Fibroblast of skin of right biceps (primary cell): ENCODE measurements at regions not wholly inside any gene's neighbourhood (a gene's known extent, or its start where the extent isn't known, plus 50 kb on each side); places are given as distances from the start of the nearest gene placed in this dataset.
A peak's percentile ranks its signal among the peaks of the same experiment; 100 is the strongest.

Source experiments
- DNase-seq: peaks from one replicate; pipeline ENCODE4 v3.0.0-alpha.2; 2013

GRCh38 chr13:31048521-31048920 lies 113.2 kb downstream of the HSPH1 start:
- peak; percentile 30 for DNase-seq

GRCh38 chr13:31046711-31047279 lies 114.3 kb downstream of the TEX26 start:
- peak; percentile 46 for DNase-seq

- DNase-seq = peak; percentile 94
Measured at GRCh38 chr13:31045286-31046081, 113.0 kb downstream of the TEX26 start.

GRCh38 chr13:31044364-31045285 lies 112.2 kb downstream of the TEX26 start:
- DNase-seq = peak; percentile 80

- no peak for DNase-seq
Measured at GRCh38 chr13:31043957-31044356, 111.5 kb downstream of the TEX26 start.

GRCh38 chr13:31042481-31043165 lies 110.2 kb downstream of the TEX26 start:
- no peak for DNase-seq

- no peak for DNase-seq
Measured at GRCh38 chr13:31042049-31042448, 109.6 kb downstream of the TEX26 start.

- peak; percentile 71 for DNase-seq
Measured at GRCh38 chr13:31038834-31039552, 106.5 kb downstream of the TEX26 start.

GRCh38 chr13:31037874-31038500 lies 105.5 kb downstream of the TEX26 start:
- DNase-seq = no peak

- no peak for DNase-seq
Measured at GRCh38 chr13:31036731-31037695, 104.6 kb downstream of the TEX26 start.

GRCh38 chr13:31035185-31035965 lies 102.9 kb downstream of the TEX26 start:
- DNase-seq = peak; percentile 78

GRCh38 chr13:31032528-31033113 lies 100.2 kb downstream of the TEX26 start:
- DNase-seq = no peak

GRCh38 chr13:31031482-31031881 lies 99.0 kb downstream of the TEX26 start:
- no peak for DNase-seq

GRCh38 chr13:31029102-31029501 lies 96.6 kb downstream of the TEX26 start:
- DNase-seq = peak; percentile 45

GRCh38 chr13:31027136-31027535 lies 94.7 kb downstream of the TEX26 start:
- DNase-seq = no peak
